M059J (cell line): ENCODE measurements at regions not wholly inside any gene's neighbourhood (a gene's known extent, or its start where the extent isn't known, plus 50 kb on each side); places are given as distances from the start of the nearest gene placed in this dataset.

Source experiments
- DNase-seq: peaks from one replicate; pipeline ENCODE4 v3.0.0-alpha.2; 2012; ENCODE audit warnings: low read depth

DNA sequence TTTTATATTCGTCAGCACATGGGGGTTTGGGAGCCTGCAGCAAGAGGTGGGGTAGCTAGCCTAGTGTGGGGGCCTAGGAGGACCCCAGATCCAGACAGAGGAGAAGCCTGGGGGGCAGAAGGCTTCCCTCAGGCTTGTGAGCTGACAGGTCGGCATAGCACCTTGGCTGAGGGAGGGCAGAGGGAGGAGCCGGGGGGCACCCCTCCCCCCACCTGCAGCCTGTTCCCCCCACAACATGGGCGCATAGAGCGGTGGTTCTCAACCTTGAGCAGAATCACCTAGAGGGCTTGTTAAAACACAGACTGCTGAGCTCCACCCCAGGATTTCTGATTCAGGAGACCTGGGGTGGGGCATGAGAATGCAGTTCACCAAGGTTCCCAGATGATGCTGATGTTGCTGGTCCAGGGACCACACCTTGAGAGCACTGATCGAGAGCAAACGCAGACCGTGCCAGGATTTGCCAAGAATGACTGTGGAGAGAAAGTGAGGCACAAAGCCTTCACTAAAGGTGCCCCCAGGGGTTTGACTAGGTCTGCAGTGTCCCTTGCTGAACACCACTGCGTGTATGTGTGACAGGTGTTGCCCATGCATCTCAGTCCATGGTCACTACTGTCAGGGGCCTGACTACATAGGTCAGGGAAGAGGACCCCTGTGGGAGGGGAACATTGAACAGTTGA lies 163.3 kb downstream of the MACROH2A1 start:
- DNase-seq, result no peak

GRCh38 chr5:135234666-135235401 lies 164.2 kb downstream of the MACROH2A1 start:
- no peak for DNase-seq

- no peak for DNase-seq
Observed at GRCh38 chr5:135234242-135234641, 164.8 kb downstream of the MACROH2A1 start.

DNA sequence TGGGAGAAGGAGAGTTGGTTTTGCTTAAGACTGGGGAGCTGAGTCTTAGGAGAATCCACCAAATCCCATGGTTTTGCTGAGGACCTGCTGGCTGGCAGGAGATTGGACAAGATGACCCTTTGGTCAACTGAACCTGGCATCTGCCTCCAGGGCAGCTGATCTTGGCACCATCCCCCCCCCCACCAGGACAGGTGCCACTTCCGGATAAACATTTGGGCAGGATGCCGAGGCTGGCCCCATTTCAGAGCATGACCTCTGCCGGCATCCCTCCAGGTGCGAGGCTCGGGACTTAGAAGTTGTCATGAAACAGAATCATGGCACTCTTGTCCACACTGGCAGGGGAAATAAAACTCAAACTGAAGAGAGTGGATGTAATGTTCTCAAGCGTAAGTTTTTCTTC lies 165.6 kb downstream of the MACROH2A1 start:
- DNase-seq, result no peak

GRCh38 chr5:135232958-135233357 lies 166.1 kb downstream of the MACROH2A1 start:
- peak; percentile 57 for DNase-seq

- DNase-seq, result no peak
Observed at GRCh38 chr5:135231289-135231688, 167.7 kb downstream of the MACROH2A1 start.

DNA sequence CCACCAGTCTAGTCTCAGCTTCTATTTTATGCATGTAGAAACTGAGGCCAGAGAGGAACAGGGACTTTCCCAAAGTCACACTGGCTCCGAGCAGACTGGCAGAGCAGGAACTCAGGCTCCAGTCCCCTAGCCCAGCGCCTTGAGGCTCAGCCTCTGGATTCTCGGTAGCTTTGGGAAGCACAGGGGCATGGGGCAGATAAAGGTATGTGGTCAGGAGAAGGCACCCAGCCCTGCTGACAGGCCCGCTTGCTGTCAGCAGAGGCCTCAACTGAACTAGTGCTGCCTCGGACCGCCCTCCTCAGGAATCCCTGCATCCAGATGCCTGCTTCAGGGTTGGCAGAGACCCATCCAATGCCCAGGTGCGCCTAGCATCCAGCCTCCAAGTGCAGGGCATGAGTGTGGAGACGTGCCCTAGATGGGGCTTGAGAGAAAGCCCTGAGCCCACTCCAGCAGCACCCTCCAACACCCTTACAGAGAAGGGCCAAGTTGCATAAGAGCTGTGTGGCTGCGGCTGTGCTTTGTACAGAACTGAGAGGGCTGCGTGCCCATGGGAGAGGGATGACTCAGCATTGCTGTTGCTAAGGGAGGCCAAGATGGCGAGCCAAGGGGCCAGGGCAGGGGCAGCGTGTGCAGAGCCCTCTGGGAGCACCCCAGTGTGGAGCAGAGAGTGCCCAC lies 168.6 kb downstream of the MACROH2A1 start:
- DNase-seq, result peak; percentile 58

- DNase-seq, result no peak
Observed at GRCh38 chr5:135229679-135230132, 169.3 kb downstream of the MACROH2A1 start.

DNA sequence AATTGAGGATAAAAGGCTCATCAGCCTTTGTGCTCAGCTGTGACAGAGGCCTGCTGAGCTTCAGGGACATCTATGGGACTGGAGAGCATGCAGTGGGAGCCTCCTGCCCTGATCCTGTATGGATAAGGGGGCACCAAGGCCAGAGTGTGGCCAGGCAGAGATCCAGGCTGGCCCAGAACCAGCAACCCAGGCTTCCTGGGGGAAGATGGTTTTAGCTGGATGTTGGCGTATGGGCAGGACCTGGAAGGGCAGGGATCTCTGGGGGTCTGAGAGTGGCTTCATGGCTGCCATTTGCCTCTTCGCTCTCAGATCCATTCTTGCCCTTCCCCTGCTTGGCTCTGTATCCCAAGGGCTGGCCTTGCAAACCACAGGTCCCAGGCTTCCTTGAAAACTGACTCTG lies 169.9 kb downstream of the MACROH2A1 start:
- no peak for DNase-seq

DNA sequence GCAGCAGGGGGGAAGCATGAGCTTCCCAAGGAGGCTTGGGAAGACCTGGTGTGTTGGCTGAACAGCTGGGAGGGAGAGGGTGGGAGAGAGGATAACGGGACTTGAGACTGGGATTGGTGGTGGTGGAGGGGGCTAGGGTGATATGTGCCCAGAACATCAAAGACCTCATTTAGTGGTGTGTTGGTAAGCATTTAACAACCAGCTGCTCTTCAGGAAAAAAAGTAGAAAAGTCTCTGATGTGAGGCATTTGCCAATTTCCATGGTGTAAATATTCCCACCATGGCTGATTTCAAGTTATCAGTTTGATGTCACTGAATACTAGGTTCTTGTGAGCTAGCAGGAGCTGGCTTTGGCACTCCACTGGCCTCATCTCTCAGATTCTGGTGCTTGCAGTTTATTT lies 170.8 kb downstream of the MACROH2A1 start:
- DNase-seq, result no peak

- no peak for DNase-seq
Observed at GRCh38 chr5:135227064-135228022, 171.7 kb downstream of the MACROH2A1 start.

DNA sequence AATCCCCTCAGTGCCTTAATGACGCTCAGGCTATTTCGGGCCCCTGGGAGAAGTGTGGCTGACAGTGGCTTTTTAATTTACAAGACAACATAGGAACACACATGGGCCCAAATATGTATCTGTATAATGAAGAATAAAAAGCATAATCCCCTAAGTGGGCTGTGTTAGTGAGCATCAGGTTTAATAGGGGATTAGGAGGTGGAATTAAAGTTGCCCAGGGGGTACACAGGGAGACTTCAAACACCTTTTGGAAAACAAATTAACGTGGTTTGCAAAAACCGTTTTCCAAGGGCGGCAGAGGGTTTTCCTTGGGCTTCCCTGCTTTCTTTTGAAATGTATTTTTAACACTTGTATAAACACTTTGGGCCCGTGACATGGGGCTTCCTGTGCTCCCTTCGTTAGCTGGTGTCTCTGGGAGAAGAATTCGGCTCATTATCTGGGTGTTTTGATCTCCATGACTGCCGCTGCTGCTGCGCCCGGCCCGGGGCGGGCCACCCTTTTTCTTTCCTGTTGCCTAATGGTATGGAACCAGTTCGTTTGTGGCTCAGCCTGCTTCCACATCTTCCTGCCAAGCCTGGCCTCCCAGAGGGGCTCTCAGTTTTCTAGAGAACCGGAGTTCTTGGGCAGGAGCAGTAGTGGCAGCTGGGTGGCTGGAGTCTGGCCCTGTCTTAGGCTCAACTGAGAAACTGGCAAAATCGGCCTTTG lies 173.0 kb downstream of the MACROH2A1 start:
- no peak for DNase-seq

DNA sequence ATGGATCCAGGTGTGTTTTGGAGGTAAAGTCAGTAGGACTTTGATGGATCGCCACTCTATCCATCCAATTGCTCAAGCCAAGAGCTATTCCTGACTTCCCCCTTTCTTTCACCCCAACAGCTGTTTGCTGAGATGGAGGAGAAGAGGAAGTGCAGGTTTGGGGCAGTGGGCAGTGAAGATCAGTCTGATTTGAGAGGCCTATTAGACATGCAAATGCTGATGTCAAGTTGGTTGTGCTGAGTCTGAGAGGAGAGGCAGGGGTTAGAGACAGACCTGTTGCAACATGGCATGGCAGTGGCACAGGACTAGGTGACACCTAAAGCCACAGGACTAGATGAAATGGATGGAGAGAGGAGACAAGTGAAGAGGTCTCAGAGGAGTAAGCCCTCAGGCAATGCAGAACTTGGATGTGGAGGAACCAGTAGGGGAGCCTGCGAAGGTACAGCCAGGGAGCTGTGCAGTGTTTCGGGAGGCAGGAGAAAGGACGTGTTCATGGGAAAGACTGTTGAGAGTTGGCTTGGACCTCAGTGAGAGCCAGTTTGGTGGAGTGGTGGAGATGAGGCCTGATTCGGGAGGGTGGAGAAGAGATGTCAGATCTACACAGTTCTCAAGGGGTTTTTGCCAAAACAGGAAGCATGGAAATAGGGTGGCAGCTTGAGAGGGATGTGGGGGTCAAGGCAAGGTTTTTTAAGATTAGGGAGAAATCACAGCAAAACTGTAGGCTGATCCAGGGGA lies 175.0 kb downstream of the MACROH2A1 start:
- DNase-seq, result no peak

GRCh38 chr5:135223404-135223803 lies 175.6 kb downstream of the MACROH2A1 start:
- DNase-seq, result no peak

GRCh38 chr5:135222771-135223170 lies 176.3 kb downstream of the MACROH2A1 start:
- no peak for DNase-seq

DNA sequence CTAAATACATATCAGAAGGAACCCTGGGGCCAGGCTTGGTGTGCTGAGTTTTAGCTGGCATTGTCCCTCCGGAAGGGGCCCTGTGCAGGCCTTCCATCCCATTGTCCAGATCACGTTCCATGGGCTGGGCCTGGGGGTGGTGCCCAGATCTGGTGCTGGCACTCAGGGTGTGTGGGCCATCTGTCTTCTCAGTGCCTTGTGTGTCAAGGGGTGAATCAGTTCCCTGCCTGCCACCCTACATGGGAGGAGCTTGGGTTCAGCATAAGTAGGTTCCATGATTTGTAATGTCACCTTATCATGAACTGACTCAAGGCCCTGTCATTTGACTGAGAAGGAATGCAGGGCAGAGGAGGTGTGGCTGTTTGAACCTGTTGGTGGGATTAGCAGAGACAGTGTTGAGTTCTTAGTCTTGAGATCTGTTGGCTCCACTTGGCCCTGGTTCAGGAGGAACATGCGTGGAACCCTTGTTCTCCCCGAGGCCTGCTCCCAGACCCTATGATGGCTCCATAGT lies 176.8 kb downstream of the MACROH2A1 start:
- peak; percentile 77 for DNase-seq

DNA sequence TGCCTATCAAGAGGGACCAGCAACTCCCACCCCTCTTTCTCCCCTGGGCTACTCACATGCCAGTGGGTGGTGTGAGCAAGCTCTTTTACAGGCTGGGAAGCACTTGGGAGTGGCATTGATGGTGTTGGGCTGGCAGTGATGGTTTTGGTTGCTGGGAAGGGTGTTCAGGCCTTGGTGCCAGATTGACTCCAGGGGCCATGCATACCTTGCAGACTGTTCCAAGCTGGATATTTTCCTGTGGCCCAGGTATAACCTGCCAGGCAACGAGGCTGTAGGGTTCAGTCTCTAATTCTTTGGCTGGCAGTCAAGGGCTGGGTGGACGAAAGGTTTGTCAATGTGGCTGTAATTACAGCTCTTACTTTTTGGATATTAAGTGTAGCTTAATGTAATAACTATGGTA lies 177.3 kb downstream of the MACROH2A1 start:
- no peak for DNase-seq

DNA sequence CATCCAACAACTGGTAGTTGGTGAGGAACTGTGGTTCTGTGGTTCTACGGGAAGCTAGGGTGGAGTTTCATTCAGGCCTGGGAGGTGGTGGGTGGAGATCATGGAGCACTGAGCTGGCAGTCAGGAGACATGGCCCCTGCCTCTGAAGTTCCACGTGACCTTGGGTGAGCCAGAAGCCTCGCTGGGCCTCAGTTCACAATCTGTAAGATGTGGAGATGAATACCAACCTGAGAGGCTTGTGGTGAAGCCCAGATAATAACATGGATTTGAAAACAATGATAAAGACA lies 177.9 kb downstream of the MACROH2A1 start:
- DNase-seq, result no peak

- DNase-seq, result no peak
Observed at GRCh38 chr5:135220394-135221186, 178.4 kb downstream of the MACROH2A1 start.

DNA sequence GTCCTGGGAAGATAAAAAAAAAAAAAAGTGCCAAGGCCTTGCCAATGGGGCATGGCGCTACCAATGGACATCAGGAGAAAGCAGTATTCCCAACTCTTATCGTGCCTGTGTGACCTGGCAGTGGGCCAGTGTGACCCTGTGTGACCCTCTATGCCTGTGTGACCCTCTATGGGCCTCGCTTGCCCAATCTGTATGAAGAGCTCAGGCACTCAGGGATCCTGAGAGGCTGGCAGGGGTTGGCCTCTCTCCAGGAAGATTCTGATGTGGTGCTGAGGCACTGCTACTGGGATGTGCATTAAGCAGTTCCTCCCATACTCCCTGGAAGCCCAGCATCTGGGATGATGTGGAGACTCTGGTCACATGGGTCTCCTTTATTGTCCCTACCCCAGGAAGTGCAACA lies 179.2 kb downstream of the MACROH2A1 start:
- DNase-seq, result no peak
